A549 (cell line): ENCODE measurements at regions not wholly inside any gene's neighbourhood (a gene's known extent, or its start where the extent isn't known, plus 50 kb on each side); places are given as distances from the start of the nearest gene placed in this dataset.

Source experiments
- CEBPB ChIP-seq, 2 experiments: fragments of >200 bp in 1 of 2; sonication (Bioruptor Twin) in 1 of 2; formaldehyde crosslinking in 1 of 2; IDR thresholded peaks; 2 replicates each; pipeline ENCODE4 v1.6.1; 2012 to 2016
- JUNB ChIP-seq: fragments of >200 bp; sonication (Bioruptor Twin); formaldehyde crosslinking; IDR thresholded peaks from 2 replicates; pipeline ENCODE4 v1.6.1; 2016
- ZFP36 ChIP-seq: fragments of 450-650 bp; IDR thresholded peaks from 2 replicates; pipeline ENCODE4 v1.6.1; 2014; ENCODE audit warnings: borderline replicate concordance; ENCODE audit not compliant: partially characterized antibody

- TF ChIP-seq ZFP36 (no peak), CEBPB (IDR thresholded peaks at IDR 0.05) (no peak), JUNB (no peak)
Observed at GRCh38 chr1:17887661-17888371, 132.7 kb downstream of the ACTL8 start.
